Naive thymus-derived CD4-positive, alpha-beta T cell (primary cell): ENCODE measurements at regions not wholly inside any gene's neighbourhood (a gene's known extent, or its start where the extent isn't known, plus 50 kb on each side); places are given as distances from the start of the nearest gene placed in this dataset.

Experiments
- ATAC-seq: fragments of 150-1000 bp; cut with Tn5 transposase; 2 replicates; pipeline ENCODE4 v1.10.0; 2021; ENCODE audit warnings: mild to moderate bottlenecking, moderate library complexity
- CTCF ChIA-PET: fragments of 350-600 bp; sonication (Branson Sonifier 250); formaldehyde crosslinking; loops from one replicate; lab custom pipeline; 2021; ENCODE audit warnings: antibody characterized with exemption; lab: Charles Lee
- POLR2A ChIA-PET: fragments of 350-600 bp; sonication (Branson Sonifier 250); formaldehyde crosslinking; loops from one replicate; lab custom pipeline; 2021; ENCODE audit warnings: antibody characterized with exemption, inconsistent platforms; lab: Charles Lee
- DNase-seq, 9 donors: peaks; one replicate each; pipeline versions ENCODE4 v3.0.0 to v3.0.0-alpha.2; 2020 to 2022; ENCODE audit warnings: mixed read lengths in 1 of 9
- H3K27ac ChIP-seq: one replicate; pipeline ENCODE4 v1.7.0; 2013; ENCODE audit warnings: mild to moderate bottlenecking, low read depth, low read length, moderate library complexity
- H3K27me3 ChIP-seq, 2 donors: one replicate each; pipeline ENCODE4 v1.7.0; 2013; ENCODE audit warnings: low read length in 2 of 2, mild to moderate bottlenecking in 2 of 2, moderate library complexity in 2 of 2; ENCODE audit not compliant: control insufficient read depth in 2 of 2, insufficient read depth in 2 of 2
- H3K36me3 ChIP-seq, 3 experiments: 1 replicate in 2 of 3; 2 replicates in 1 of 3; pipeline ENCODE4 v1.7.0; 2013; ENCODE audit warnings: low read length in 3 of 3, mild to moderate bottlenecking in 3 of 3, moderate library complexity in 1 of 3; ENCODE audit not compliant: insufficient read depth in 3 of 3, control insufficient read depth in 2 of 3
- H3K4me1 ChIP-seq, 2 donors: one replicate each; pipeline ENCODE4 v1.7.0; 2013; ENCODE audit warnings: low read length in 2 of 2, mild to moderate bottlenecking in 2 of 2, moderate library complexity in 1 of 2; ENCODE audit not compliant: control insufficient read depth in 2 of 2, insufficient read depth in 2 of 2
- H3K4me3 ChIP-seq: 2 replicates; pipeline ENCODE4 v1.7.0; 2013; ENCODE audit warnings: mild to moderate bottlenecking, low read length
- H3K9me3 ChIP-seq, 3 experiments: 1 replicate in 2 of 3; 2 replicates in 1 of 3; pipeline ENCODE4 v1.7.0; 2013; ENCODE audit warnings: low read length in 3 of 3; ENCODE audit not compliant: control insufficient read depth in 2 of 3
- H3K27ac Mint-ChIP-seq, 9 donors: one replicate each; pipeline ENCODE4 v1.8.0; 2020 to 2022; ENCODE audit warnings: mixed read lengths in 9 of 9, mild to moderate bottlenecking in 8 of 9, moderate library complexity in 5 of 9, inconsistent platforms in 2 of 9
- H3K27me3 Mint-ChIP-seq, 5 donors: one replicate each; pipeline ENCODE4 v1.8.0; 2021 to 2022; ENCODE audit warnings: mixed read lengths in 5 of 5, mild to moderate bottlenecking in 1 of 5
- H3K36me3 Mint-ChIP-seq, 5 donors: one replicate each; pipeline ENCODE4 v1.8.0; 2020 to 2022; ENCODE audit warnings: mixed read lengths in 5 of 5, mild to moderate bottlenecking in 3 of 5, inconsistent platforms in 1 of 5
- H3K4me1 Mint-ChIP-seq, 7 donors: one replicate each; pipeline ENCODE4 v1.8.0; 2020 to 2022; ENCODE audit warnings: mixed read lengths in 7 of 7, mild to moderate bottlenecking in 3 of 7, inconsistent platforms in 1 of 7
- H3K4me3 Mint-ChIP-seq, 10 donors: one replicate each; pipeline ENCODE4 v1.8.0; 2020 to 2022; ENCODE audit warnings: mild to moderate bottlenecking in 10 of 10, mixed read lengths in 10 of 10, moderate library complexity in 6 of 10, inconsistent platforms in 2 of 10
- H3K9me3 Mint-ChIP-seq, 11 donors: one replicate each; pipeline ENCODE4 v1.8.0; 2020 to 2022; ENCODE audit warnings: mixed read lengths in 11 of 11, mild to moderate bottlenecking in 4 of 11, inconsistent platforms in 1 of 11, moderate library complexity in 1 of 11
- intact Hi-C, 2 donors: fragments of 100-400 bp; cut with micrococcal nuclease; formaldehyde crosslinking; loops; one replicate each; pipeline ENCODE4 v1.15.1; 2023

GRCh38 chr1:230577537-230577936 is 64.7 kb upstream of the COG2 start:
- Histone ChIP-seq H3K9me3 (no peaks in the 10 kb centered on the region), H3K27me3 (no peaks in the 10 kb centered on the region), H3K27ac (no peak overlapping the region), H3K4me3 (no peak overlapping the region), H3K4me1 (no peaks in the 10 kb centered on the region), H3K36me3 (no peaks in the 10 kb centered on the region)
- ChIA-PET CTCF (no interaction called here), POLR2A (no interaction called here)
- Mint-ChIP-seq H3K4me3 (no peak overlapping the region), H3K4me1 (no peaks in the 10 kb centered on the region), H3K27me3 (peaks cover 8 to 55% (median 42%) of the 10 kb centered on the region in 5 donors), H3K36me3 (peaks cover 0 to 5% (median 0%) of the 10 kb centered on the region in 5 donors), H3K9me3 (peaks cover 0 to 14% (median 5%) of the 10 kb centered on the region in 11 donors), H3K27ac (no peak overlapping the region)
- ATAC-seq = no peak
- intact Hi-C loops = no loop called here
- no peak for DNase-seq

DNA sequence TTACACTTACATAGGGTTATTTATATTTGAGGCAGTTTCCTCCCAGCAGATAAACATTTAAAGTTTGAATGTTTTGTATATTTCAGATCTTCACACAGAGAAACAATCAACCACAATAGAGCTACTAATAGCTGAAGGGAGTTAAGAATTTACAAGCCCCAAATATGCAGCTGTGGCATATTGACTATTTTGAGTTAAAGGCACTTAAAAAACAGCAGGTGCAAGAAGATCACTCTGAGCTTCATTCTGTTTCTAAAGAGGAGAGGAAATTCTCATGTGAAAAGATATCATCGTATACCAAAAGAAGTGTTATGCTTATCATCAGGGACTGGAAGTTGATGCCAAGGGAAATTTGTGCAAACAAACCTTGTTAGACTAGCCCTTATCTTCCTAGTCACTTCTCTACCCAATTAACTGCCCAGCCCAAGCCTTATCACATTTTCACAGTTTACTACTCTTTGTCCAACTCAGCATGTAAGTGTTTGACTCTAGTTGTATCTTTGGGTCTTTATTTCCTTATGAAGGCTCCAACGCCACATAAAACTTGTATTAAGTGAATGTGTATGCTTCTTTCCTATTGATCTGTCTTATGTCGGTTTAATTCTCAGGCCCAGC is 66.3 kb upstream of the COG2 start:
- Histone ChIP-seq H3K27me3 (no peaks in the 10 kb centered on the region), H3K27ac (no peak overlapping the region), H3K4me3 (no peak overlapping the region), H3K9me3 (no peaks in the 10 kb centered on the region), H3K36me3 (no peaks in the 10 kb centered on the region), H3K4me1 (no peaks in the 10 kb centered on the region)
- DNase-seq (no peak), ATAC-seq (no peak)
- H3K27ac Mint-ChIP-seq = no peak overlapping the region
- H3K27me3 Mint-ChIP-seq = peaks cover 11 to 42% (median 33%) of the 10 kb centered on the region in 5 donors
- H3K4me3 Mint-ChIP-seq = no peak overlapping the region
- POLR2A ChIA-PET = no interaction called here
- H3K9me3 Mint-ChIP-seq = peaks cover 0 to 6% (median 0%) of the 10 kb centered on the region in 11 donors
- H3K36me3 Mint-ChIP-seq = no peaks in the 10 kb centered on the region
- H3K4me1 Mint-ChIP-seq = no peaks in the 10 kb centered on the region
- CTCF ChIA-PET = interaction anchor here (1.0 kb wide), 1 partner anchor 13 kb away, joined by 3 read pairs; no protein-coding TSS in a partner anchor
- intact Hi-C loops = no loop called here

DNA sequence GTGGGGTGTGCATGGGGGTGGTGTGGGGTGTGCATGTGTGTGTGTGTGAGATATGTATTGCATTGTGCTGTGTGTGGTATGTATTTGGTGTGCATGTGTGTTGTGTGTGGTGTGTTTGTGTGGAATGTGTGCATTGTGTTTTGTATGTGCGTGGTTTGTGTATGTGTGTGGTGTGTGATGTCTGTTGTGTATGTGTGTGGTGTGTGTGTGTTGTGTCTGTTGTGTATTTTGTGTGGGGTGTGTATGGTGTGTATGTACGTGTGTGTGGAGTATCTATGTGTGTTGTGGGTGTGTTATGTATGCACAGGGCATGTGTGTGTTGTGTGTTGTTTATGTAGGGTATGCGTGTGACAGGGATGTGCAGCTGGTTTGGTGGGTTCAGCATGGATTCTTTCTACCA is 67.8 kb upstream of the COG2 start:
- Histone ChIP-seq H3K4me3 (no peak overlapping the region), H3K36me3 (no peaks in the 10 kb centered on the region), H3K9me3 (no peaks in the 10 kb centered on the region), H3K27me3 (no peaks in the 10 kb centered on the region), H3K27ac (no peak overlapping the region), H3K4me1 (no peaks in the 10 kb centered on the region)
- H3K9me3 Mint-ChIP-seq = peaks cover 0 to 3% (median 0%) of the 10 kb centered on the region in 11 donors
- H3K4me1 Mint-ChIP-seq = no peaks in the 10 kb centered on the region
- no peak for ATAC-seq
- no peak overlapping the region for H3K27ac Mint-ChIP-seq
- POLR2A ChIA-PET = no interaction called here
- intact Hi-C loops = no loop called here
- CTCF ChIA-PET = no interaction called here
- H3K27me3 Mint-ChIP-seq = peaks cover 14 to 47% (median 26%) of the 10 kb centered on the region in 5 donors
- no peaks in the 10 kb centered on the region for H3K36me3 Mint-ChIP-seq
- H3K4me3 Mint-ChIP-seq = no peak overlapping the region
- no peak for DNase-seq

- Histone ChIP-seq H3K36me3 (no peaks in the 10 kb centered on the region), H3K4me3 (no peak overlapping the region), H3K27ac (no peak overlapping the region), H3K9me3 (no peaks in the 10 kb centered on the region), H3K27me3 (no peaks in the 10 kb centered on the region), H3K4me1 (no peaks in the 10 kb centered on the region)
- intact Hi-C loops = no loop called here
- no peak for DNase-seq
- Mint-ChIP-seq H3K4me3 (no peak overlapping the region), H3K27me3 (peaks cover 11 to 41% (median 20%) of the 10 kb centered on the region in 5 donors), H3K9me3 (peaks cover 0 to 3% (median 0%) of the 10 kb centered on the region in 11 donors), H3K4me1 (no peaks in the 10 kb centered on the region), H3K27ac (no peak overlapping the region), H3K36me3 (no peaks in the 10 kb centered on the region)
- ATAC-seq = no peak
- ChIA-PET CTCF (no interaction called here), POLR2A (no interaction called here)
Measured at GRCh38 chr1:230573658-230574057, 68.6 kb upstream of the COG2 start.

GRCh38 chr1:230572121-230573105 is 69.9 kb upstream of the COG2 start:
- Mint-ChIP-seq H3K27ac (no peak overlapping the region), H3K27me3 (peaks cover 6 to 31% (median 12%) of the 10 kb centered on the region in 5 donors), H3K9me3 (peaks cover 0 to 3% (median 0%) of the 10 kb centered on the region in 11 donors), H3K4me1 (peaks cover 0 to 4% (median 0%) of the 10 kb centered on the region in 7 donors), H3K4me3 (no peak overlapping the region), H3K36me3 (no peaks in the 10 kb centered on the region)
- ChIA-PET POLR2A (no interaction called here), CTCF (no interaction called here)
- DNase-seq (no peak), ATAC-seq (no peak)
- H3K9me3 ChIP-seq = no peaks in the 10 kb centered on the region
- intact Hi-C loops = no loop called here
- H3K4me3 ChIP-seq = no peak overlapping the region
- no peaks in the 10 kb centered on the region for H3K27me3 ChIP-seq
- H3K27ac ChIP-seq = no peak overlapping the region
- no peaks in the 10 kb centered on the region for H3K4me1 ChIP-seq
- no peaks in the 10 kb centered on the region for H3K36me3 ChIP-seq

GRCh38 chr1:230570724-230571360 is 71.4 kb upstream of the COG2 start:
- no peak overlapping the region for H3K27ac Mint-ChIP-seq
- ATAC-seq (no peak), DNase-seq (no peak)
- peaks cover 0 to 3% (median 0%) of the 10 kb centered on the region in 11 donors for H3K9me3 Mint-ChIP-seq
- H3K27me3 Mint-ChIP-seq = peaks cover 6 to 28% (median 15%) of the 10 kb centered on the region in 5 donors
- H3K36me3 ChIP-seq = no peaks in the 10 kb centered on the region
- H3K4me3 Mint-ChIP-seq = no peak overlapping the region
- H3K27me3 ChIP-seq = no peaks in the 10 kb centered on the region
- peaks cover 0 to 4% (median 0%) of the 10 kb centered on the region in 7 donors for H3K4me1 Mint-ChIP-seq
- no peaks in the 10 kb centered on the region for H3K36me3 Mint-ChIP-seq
- H3K27ac ChIP-seq = no peak overlapping the region
- no peak overlapping the region for H3K4me3 ChIP-seq
- intact Hi-C loops = no loop called here
- no peaks in the 10 kb centered on the region for H3K9me3 ChIP-seq
- CTCF ChIA-PET = no interaction called here
- POLR2A ChIA-PET = no interaction called here
- H3K4me1 ChIP-seq = no peaks in the 10 kb centered on the region
